Natural killer cell (primary cell): ENCODE measurements at regions not wholly inside any gene's neighbourhood (a gene's known extent, or its start where the extent isn't known, plus 50 kb on each side); places are given as distances from the start of the nearest gene placed in this dataset.

Experiments
- ATAC-seq, 3 donors: fragments of 150-1000 bp in 2 of 3; fragments of 200-7000 bp in 1 of 3; cut with Tn5 transposase; 1 replicate in 1 of 3; 2 replicates in 2 of 3; pipeline ENCODE4 v1.10.0; 2021; ENCODE audit warnings: mild to moderate bottlenecking in 2 of 3, moderate library complexity in 2 of 3
- DNase-seq, 2 donors: peaks; one replicate each; pipeline versions ENCODE4 v3.0.0 to v3.0.0-alpha.2; 2013 to 2021; ENCODE audit warnings: mixed read lengths in 1 of 2
- H3K27ac ChIP-seq: one replicate; pipeline ENCODE4 v1.5.1; 2013; ENCODE audit warnings: mild to moderate bottlenecking, low read length
- H3K27me3 ChIP-seq: one replicate; pipeline ENCODE4 v1.6.1; 2013; ENCODE audit warnings: low read length; ENCODE audit not compliant: control insufficient read depth, insufficient read depth
- H3K36me3 ChIP-seq: one replicate; pipeline ENCODE4 v1.6.1; 2013; ENCODE audit warnings: low read length; ENCODE audit not compliant: control insufficient read depth, insufficient read depth
- H3K4me1 ChIP-seq: one replicate; pipeline ENCODE4 v1.6.1; 2013; ENCODE audit warnings: low read length; ENCODE audit not compliant: control insufficient read depth, insufficient read depth
- H3K4me3 ChIP-seq: one replicate; pipeline ENCODE4 v1.5.1; 2013; ENCODE audit warnings: low read length
- H3K9me3 ChIP-seq: one replicate; pipeline ENCODE4 v1.6.1; 2013; ENCODE audit warnings: low read length; ENCODE audit not compliant: control insufficient read depth, insufficient read depth
- H3K27ac Mint-ChIP-seq, 2 donors: one replicate each; pipeline ENCODE4 v1.8.0; 2022; ENCODE audit warnings: mild to moderate bottlenecking in 2 of 2, mixed read lengths in 2 of 2, moderate library complexity in 1 of 2
- H3K27me3 Mint-ChIP-seq, 2 donors: one replicate each; pipeline ENCODE4 v1.8.0; 2022; ENCODE audit warnings: low read depth in 2 of 2, mixed read lengths in 2 of 2
- H3K36me3 Mint-ChIP-seq: one replicate; pipeline ENCODE4 v1.8.0; 2022; ENCODE audit warnings: mixed read lengths
- H3K4me1 Mint-ChIP-seq, 2 donors: one replicate each; pipeline ENCODE4 v1.8.0; 2022; ENCODE audit warnings: mixed read lengths in 2 of 2
- H3K4me3 Mint-ChIP-seq: one replicate; pipeline ENCODE4 v1.8.0; 2022; ENCODE audit warnings: mild to moderate bottlenecking, moderate library complexity, mixed read lengths
- H3K9me3 Mint-ChIP-seq, 2 donors: one replicate each; pipeline ENCODE4 v1.8.0; 2022; ENCODE audit warnings: mixed read lengths in 2 of 2
- WGBS: methylation state at CpG from one replicate; pipeline ENCODE4 v1.1.7; 2013; ENCODE audit warnings: missing lambda C conversion rate; ENCODE audit not compliant: insufficient coverage; 5-methylcytosine and 5-hydroxymethylcytosine counted together
- intact Hi-C: fragments of 100-400 bp; cut with micrococcal nuclease; formaldehyde crosslinking; loops from one replicate; pipeline ENCODE4 v1.14.2; 2022
- TF ChIP-seq, protein P1 (sequence below): fragments of 200-600 bp; IDR thresholded peaks from one replicate; pipeline ENCODE4 v1.8.0; 2022; ENCODE audit warnings: antibody characterized with exemption

DNA sequence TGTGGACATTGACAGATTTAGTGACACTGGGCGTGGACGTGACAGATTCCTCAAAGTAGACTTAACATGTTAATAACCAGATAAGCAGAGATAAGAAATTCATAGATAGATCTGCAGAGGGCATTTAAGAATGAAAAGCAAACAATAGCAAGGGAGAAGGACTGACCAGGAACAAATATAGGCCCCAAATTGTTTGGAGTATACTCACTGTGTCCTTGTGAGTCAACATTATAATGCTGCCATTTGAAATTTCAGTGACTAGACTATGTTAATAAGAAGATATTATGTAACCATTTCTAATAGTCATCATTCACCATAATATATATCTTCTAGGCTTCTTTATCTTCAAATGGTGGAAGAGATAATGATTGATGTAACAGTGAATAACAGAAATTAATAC lies 78.1 kb upstream of the SLC38A11 start:
- no peaks in the 10 kb centered on the region for H3K4me1 Mint-ChIP-seq

DNA sequence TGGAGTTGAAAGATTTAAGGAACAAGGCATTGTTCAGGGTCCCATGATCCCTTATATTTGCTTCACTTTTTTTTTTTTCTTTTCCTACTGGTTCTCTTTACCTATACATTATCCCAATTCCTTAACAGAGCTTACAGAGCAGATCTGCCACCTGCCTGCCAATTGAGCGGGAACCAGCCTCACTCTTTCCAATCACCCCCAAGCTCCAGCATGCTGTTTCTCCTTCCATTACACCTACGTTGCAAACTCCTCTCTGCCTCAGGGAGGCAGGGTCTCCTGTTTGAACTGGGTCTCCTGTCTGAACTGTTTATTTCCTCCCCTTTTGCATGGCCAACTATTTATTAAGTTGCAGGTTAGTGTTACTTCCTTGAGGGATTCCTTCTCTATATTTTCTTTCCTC lies 77.2 kb upstream of the SLC38A11 start:
- Histone ChIP-seq H3K27ac (no peak overlapping the region), H3K4me3 (no peak overlapping the region), H3K4me1 (no peaks in the 10 kb centered on the region), H3K9me3 (no peaks in the 10 kb centered on the region), H3K27me3 (no peaks in the 10 kb centered on the region), H3K36me3 (no peaks in the 10 kb centered on the region)
- Mint-ChIP-seq H3K27me3 (no peaks in the 10 kb centered on the region), H3K4me1 (no peaks in the 10 kb centered on the region), H3K9me3 (no peaks in the 10 kb centered on the region), H3K4me3 (no peak overlapping the region), H3K36me3 (no peaks in the 10 kb centered on the region), H3K27ac (no peak overlapping the region)
- TF ChIP-seq, protein P1, sequence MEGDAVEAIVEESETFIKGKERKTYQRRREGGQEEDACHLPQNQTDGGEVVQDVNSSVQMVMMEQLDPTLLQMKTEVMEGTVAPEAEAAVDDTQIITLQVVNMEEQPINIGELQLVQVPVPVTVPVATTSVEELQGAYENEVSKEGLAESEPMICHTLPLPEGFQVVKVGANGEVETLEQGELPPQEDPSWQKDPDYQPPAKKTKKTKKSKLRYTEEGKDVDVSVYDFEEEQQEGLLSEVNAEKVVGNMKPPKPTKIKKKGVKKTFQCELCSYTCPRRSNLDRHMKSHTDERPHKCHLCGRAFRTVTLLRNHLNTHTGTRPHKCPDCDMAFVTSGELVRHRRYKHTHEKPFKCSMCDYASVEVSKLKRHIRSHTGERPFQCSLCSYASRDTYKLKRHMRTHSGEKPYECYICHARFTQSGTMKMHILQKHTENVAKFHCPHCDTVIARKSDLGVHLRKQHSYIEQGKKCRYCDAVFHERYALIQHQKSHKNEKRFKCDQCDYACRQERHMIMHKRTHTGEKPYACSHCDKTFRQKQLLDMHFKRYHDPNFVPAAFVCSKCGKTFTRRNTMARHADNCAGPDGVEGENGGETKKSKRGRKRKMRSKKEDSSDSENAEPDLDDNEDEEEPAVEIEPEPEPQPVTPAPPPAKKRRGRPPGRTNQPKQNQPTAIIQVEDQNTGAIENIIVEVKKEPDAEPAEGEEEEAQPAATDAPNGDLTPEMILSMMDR = no peak
- DNase-seq (no peak), ATAC-seq (no peak)
- 85% methylated on average over 2 of the region's 2 CpGs for whole genome bisulfite sequencing
- intact Hi-C loops = no loop called here

More for the DNA sequence above, 78.1 kb upstream of the SLC38A11 start:
- H3K27ac ChIP-seq = no peak overlapping the region
- no peaks in the 10 kb centered on the region for H3K27me3 ChIP-seq
- no peaks in the 10 kb centered on the region for H3K36me3 ChIP-seq
- Mint-ChIP-seq H3K27me3 (peaks cover 0 to 2% of the 10 kb centered on the region in 2 donors), H3K9me3 (no peaks in the 10 kb centered on the region), H3K4me3 (no peak overlapping the region), H3K27ac (no peak overlapping the region), H3K36me3 (no peaks in the 10 kb centered on the region)
- WGBS = 88% methylated on average over 2 of the region's 2 CpGs
- DNase-seq = no peak
- H3K4me1 ChIP-seq = no peaks in the 10 kb centered on the region
- no peak for ATAC-seq
- H3K4me3 ChIP-seq = no peak overlapping the region
- TF ChIP-seq, protein P1 = no peak
- no peaks in the 10 kb centered on the region for H3K9me3 ChIP-seq
- intact Hi-C loops = no loop called here

DNA sequence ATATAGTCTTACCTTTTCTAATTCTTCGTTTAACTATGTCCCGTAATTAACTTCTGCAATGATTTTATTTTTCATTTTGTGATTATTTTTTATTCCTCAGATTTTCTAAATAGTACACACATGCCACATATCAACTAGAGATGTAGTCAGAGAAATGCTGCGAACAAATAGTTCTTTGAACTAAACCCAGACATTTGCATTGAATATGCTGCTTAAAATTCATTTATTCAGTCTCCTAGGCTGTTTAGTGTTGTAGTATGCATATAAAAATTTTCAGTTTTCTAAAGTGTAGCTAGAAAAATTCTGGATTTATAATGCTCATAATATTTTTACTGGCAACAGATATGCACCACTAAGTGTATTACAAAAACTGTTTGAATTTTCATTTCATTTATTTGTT lies 68.9 kb upstream of the SLC38A11 start:
- Mint-ChIP-seq H3K9me3 (peaks cover 0 to 3% of the 10 kb centered on the region in 2 donors), H3K4me3 (no peak overlapping the region), H3K4me1 (no peaks in the 10 kb centered on the region), H3K27ac (no peak overlapping the region), H3K27me3 (peaks cover 12 to 17% of the 10 kb centered on the region in 2 donors), H3K36me3 (no peaks in the 10 kb centered on the region)
- DNase-seq (no peak), ATAC-seq (no peak)
- no peaks in the 10 kb centered on the region for H3K36me3 ChIP-seq
- intact Hi-C loops = no loop called here
- TF ChIP-seq, protein P1 = no peak
- no peaks in the 10 kb centered on the region for H3K9me3 ChIP-seq
- no peak overlapping the region for H3K4me3 ChIP-seq
- H3K4me1 ChIP-seq = no peaks in the 10 kb centered on the region
- 100% methylated on average over 1 of the region's 3 CpGs for WGBS
- H3K27me3 ChIP-seq = no peaks in the 10 kb centered on the region
- no peak overlapping the region for H3K27ac ChIP-seq

DNA sequence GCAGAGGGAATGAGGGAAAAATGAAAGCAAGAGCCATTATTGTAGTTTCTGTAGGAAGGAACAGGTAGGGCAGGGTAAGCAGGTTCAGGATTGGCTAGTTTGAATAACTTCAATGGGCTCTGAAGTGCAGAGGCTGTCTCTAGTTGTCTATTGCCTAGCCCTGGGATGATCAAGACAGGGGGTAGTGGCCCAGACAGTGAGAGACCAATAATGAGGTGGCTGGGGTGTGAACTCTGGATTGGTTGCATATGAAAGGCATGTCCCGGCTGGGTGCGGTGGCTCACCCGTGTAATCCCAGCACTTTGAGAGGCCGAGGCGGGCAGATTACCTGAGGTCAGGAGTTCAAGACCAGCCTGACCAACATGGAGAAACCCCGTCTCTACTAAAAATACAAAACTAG lies 67.5 kb upstream of the SLC38A11 start:
- no peaks in the 10 kb centered on the region for H3K36me3 Mint-ChIP-seq
- WGBS = 96% methylated on average over 6 of the region's 6 CpGs
- DNase-seq = no peak
- Histone ChIP-seq H3K4me3 (no peak overlapping the region), H3K36me3 (no peaks in the 10 kb centered on the region), H3K27me3 (no peaks in the 10 kb centered on the region), H3K4me1 (no peaks in the 10 kb centered on the region), H3K9me3 (no peaks in the 10 kb centered on the region), H3K27ac (no peak overlapping the region)
- no peak overlapping the region for H3K4me3 Mint-ChIP-seq
- H3K27me3 Mint-ChIP-seq = peaks cover 12 to 17% of the 10 kb centered on the region in 2 donors
- TF ChIP-seq, protein P1 = no peak
- peaks cover 0 to 3% of the 10 kb centered on the region in 2 donors for H3K9me3 Mint-ChIP-seq
- no peak overlapping the region for H3K27ac Mint-ChIP-seq
- H3K4me1 Mint-ChIP-seq = no peaks in the 10 kb centered on the region
- intact Hi-C loops = no loop called here
- no peak for ATAC-seq
